MM.1S (cell line): ENCODE measurements at regions not wholly inside any gene's neighbourhood (a gene's known extent, or its start where the extent isn't known, plus 50 kb on each side); places are given as distances from the start of the nearest gene placed in this dataset.

ENCODE experiments used
- CTCF ChIP-seq: fragments of 300-600 bp; sonication (generic); IDR thresholded peaks from 2 replicates; pipeline ENCODE4 v1.5.1; 2016; ENCODE audit warnings: antibody characterized with exemption, low read length, mixed read lengths
- EZH2 ChIP-seq: fragments of 300-600 bp; sonication (generic); optimal IDR thresholded peaks from 2 replicates; pipeline ENCODE3; 2017; ENCODE audit warnings: low read depth, mild to moderate bottlenecking, antibody characterized with exemption, low read length, mixed read lengths
- EZH2phosphoT487 ChIP-seq: fragments of 300-600 bp; sonication (generic); IDR thresholded peaks from 2 replicates; pipeline ENCODE4 v1.6.1; 2018; ENCODE audit warnings: antibody characterized with exemption, low read length

- no peak for TF ChIP-seq CTCF
- no peak for TF ChIP-seq EZH2
- TF ChIP-seq EZH2phosphoT487: no peak
These were observed 297.3 kb downstream of the ABCC12 start for GRCh38 chr16:47858333-47858982.
